PC-3 (cell line): ENCODE measurements at regions not wholly inside any gene's neighbourhood (a gene's known extent, or its start where the extent isn't known, plus 50 kb on each side); places are given as distances from the start of the nearest gene placed in this dataset.
"Not testable (repeated sequence)": the region's sequence is repeated elsewhere in the genome, so short reads cannot be mapped to it uniquely, and the experiment has no call there.

Experiments used
- ATAC-seq: fragments of 200-7000 bp; cut with Tn5 transposase; 2 replicates; pipeline ENCODE4 v1.9.1; 2020; ENCODE audit warnings: mild to moderate bottlenecking, moderate library complexity
- BruUV-seq: library from RNA; stranded (reverse); fragments of 400-500 nt; replicated peaks from 2 replicates; lab custom pipeline; 2021; lab: Mats Ljungman, UMichigan
- CTCF ChIA-PET: fragments of 300-600 bp; sonication (Branson Sonifier 250); formaldehyde crosslinking; loops from one replicate; lab custom pipeline; 2022; ENCODE audit warnings: antibody characterized with exemption; lab: Charles Lee
- POLR2A ChIA-PET: fragments of 300-600 bp; sonication (Branson Sonifier 250); formaldehyde crosslinking; loops from one replicate; lab custom pipeline; 2022; ENCODE audit warnings: antibody characterized with exemption; ENCODE audit not compliant: unreplicated experiment; lab: Charles Lee
- DNase-seq: peaks from one replicate; pipeline ENCODE4 v3.0.0-alpha.2; 2015
- H2AFZ ChIP-seq: fragments of 300-600 bp; sonication (generic); 2 replicates; pipeline ENCODE4 v1.6.0; 2016; ENCODE audit warnings: antibody characterized with exemption, low read length
- H3F3A ChIP-seq: fragments of 300-600 bp; sonication (generic); one replicate; pipeline ENCODE4 v1.6.0; 2017; ENCODE audit warnings: antibody characterized with exemption, low read length, control low read depth, mild to moderate bottlenecking; ENCODE audit not compliant: unreplicated experiment
- H3K27ac ChIP-seq: fragments of 300-600 bp; sonication (generic); 2 replicates; pipeline ENCODE4 v1.5.1; 2016; ENCODE audit warnings: mild to moderate bottlenecking, low read length
- H3K27me3 ChIP-seq: fragments of 300-600 bp; sonication (generic); 2 replicates; pipeline ENCODE4 v1.6.1; 2016; ENCODE audit warnings: low read length, mixed read lengths
- H3K36me3 ChIP-seq: fragments of 300-600 bp; sonication (generic); 2 replicates; pipeline ENCODE4 v1.6.1; 2016; ENCODE audit warnings: low read depth, mixed run types, low read length, mixed read lengths
- H3K4me1 ChIP-seq: fragments of 300-600 bp; sonication (generic); 2 replicates; pipeline ENCODE4 v1.5.1; 2016; ENCODE audit warnings: low read length; ENCODE audit not compliant: insufficient read depth
- H3K4me2 ChIP-seq: fragments of 300-600 bp; sonication (generic); 2 replicates; pipeline ENCODE4 v1.6.0; 2016; ENCODE audit warnings: low read length
- H3K4me3 ChIP-seq: fragments of 300-600 bp; sonication (generic); 2 replicates; pipeline ENCODE4 v1.5.1; 2016; ENCODE audit warnings: mild to moderate bottlenecking, low read length, mixed read lengths
- H3K79me2 ChIP-seq: fragments of 300-600 bp; sonication (generic); 2 replicates; pipeline ENCODE4 v1.6.1; 2017; ENCODE audit warnings: low read length, mixed read lengths
- H3K9ac ChIP-seq: fragments of 300-600 bp; sonication (generic); 2 replicates; pipeline ENCODE4 v1.6.0; 2016; ENCODE audit warnings: mild to moderate bottlenecking, low read length
- H3K9me2 ChIP-seq: fragments of 300-600 bp; sonication (generic); replicated peaks from 2 replicates; pipeline ENCODE4 v1.6.1; 2016; ENCODE audit warnings: mixed run types, low read length, mixed read lengths
- H3K9me3 ChIP-seq: fragments of 300-600 bp; sonication (generic); 2 replicates; pipeline ENCODE4 v1.6.1; 2016; ENCODE audit warnings: low read length, mixed read lengths
- H4K20me1 ChIP-seq: fragments of 300-600 bp; sonication (generic); 2 replicates; pipeline ENCODE4 v1.6.1; 2016; ENCODE audit warnings: low read length, mixed read lengths
- CTCF ChIP-seq: fragments of 300-600 bp; sonication (generic); conservative IDR thresholded peaks from 2 replicates; pipeline ENCODE4 v1.5.1; 2017; ENCODE audit warnings: antibody characterized with exemption, low read depth, mild to moderate bottlenecking, low read length
- EZH2 ChIP-seq: fragments of 300-600 bp; sonication (generic); IDR thresholded peaks from one replicate; pipeline ENCODE4 v1.6.1; 2017; ENCODE audit warnings: antibody characterized with exemption, mild to moderate bottlenecking, low read length; ENCODE audit not compliant: unreplicated experiment
- EZH2phosphoT487 ChIP-seq: fragments of 300-600 bp; sonication (generic); IDR thresholded peaks from 2 replicates; pipeline ENCODE4 v1.6.1; 2018; ENCODE audit warnings: mild to moderate bottlenecking, antibody characterized with exemption, low read length, borderline replicate concordance
- intact Hi-C: fragments of 100-400 bp; cut with micrococcal nuclease; formaldehyde crosslinking; loops from 2 replicates; pipeline ENCODE4 v1.9.0; 2023

GRCh38 chr9:88916894-88917293 is 74.4 kb upstream of the S1PR3 start:
- DNase-seq (no peak), ATAC-seq (no peak)
- Histone ChIP-seq H3K36me3 (no peaks in the 10 kb centered on the region), H3K4me3 (no peak overlapping the region), H4K20me1 (no peaks in the 10 kb centered on the region), H3K27me3 (no peaks in the 10 kb centered on the region), H3K4me1 (no peaks in the 10 kb centered on the region), H3K9ac (no peak overlapping the region), H3K27ac (no peak overlapping the region), H3F3A (no peaks in the 10 kb centered on the region), H2AFZ (no peak overlapping the region), H3K9me2 (no peaks in the 10 kb centered on the region), H3K79me2 (no peaks in the 10 kb centered on the region), H3K9me3 (no peaks in the 10 kb centered on the region), H3K4me2 (no peak overlapping the region)
- POLR2A ChIA-PET = no interaction called here
- TF ChIP-seq CTCF (no peak), EZH2phosphoT487 (no peak), EZH2 (no peak)
- CTCF ChIA-PET = no interaction called here
- intact Hi-C loops = no loop called here
- BruUV-seq = no TSS peak

GRCh38 chr9:88917375-88917774 is 73.9 kb upstream of the S1PR3 start:
- intact Hi-C loops = no loop called here
- Histone ChIP-seq H3K9me2 (no peaks in the 10 kb centered on the region), H3K36me3 (no peaks in the 10 kb centered on the region), H3K27me3 (no peaks in the 10 kb centered on the region), H3K4me2 (no peak overlapping the region), H3K9me3 (no peaks in the 10 kb centered on the region), H3K4me1 (no peaks in the 10 kb centered on the region), H3F3A (no peaks in the 10 kb centered on the region), H3K9ac (no peak overlapping the region), H3K4me3 (no peak overlapping the region), H3K27ac (no peak overlapping the region), H3K79me2 (no peaks in the 10 kb centered on the region), H2AFZ (no peak overlapping the region), H4K20me1 (no peaks in the 10 kb centered on the region)
- no TSS peak for BruUV-seq
- ChIA-PET CTCF (no interaction called here), POLR2A (no interaction called here)
- ATAC-seq (no peak), DNase-seq (no peak)
- no peak for TF ChIP-seq EZH2
- TF ChIP-seq CTCF = no peak
- TF ChIP-seq EZH2phosphoT487 = no peak

- H3K27ac ChIP-seq, H3K9me2 ChIP-seq, DNase-seq, H3F3A ChIP-seq, H4K20me1 ChIP-seq, H3K4me1 ChIP-seq, BruUV-seq, CTCF ChIA-PET, H3K9me3 ChIP-seq, intact Hi-C loops, POLR2A ChIA-PET, H3K27me3 ChIP-seq, H3K4me2 ChIP-seq, H2AFZ ChIP-seq, H3K9ac ChIP-seq, ATAC-seq, H3K4me3 ChIP-seq, H3K36me3 ChIP-seq, H3K79me2 ChIP-seq: not testable (repeated sequence)
Observed at GRCh38 chr9:88918537-88918936, 72.7 kb upstream of the S1PR3 start.
